ENCODE measurements at regions not wholly inside any gene's neighbourhood (a gene's known extent, or its start where the extent isn't known, plus 50 kb on each side); places are given as distances from the start of the nearest gene placed in this dataset.
A peak's percentile ranks its signal among the peaks of the same experiment; 100 is the strongest.

DNA sequence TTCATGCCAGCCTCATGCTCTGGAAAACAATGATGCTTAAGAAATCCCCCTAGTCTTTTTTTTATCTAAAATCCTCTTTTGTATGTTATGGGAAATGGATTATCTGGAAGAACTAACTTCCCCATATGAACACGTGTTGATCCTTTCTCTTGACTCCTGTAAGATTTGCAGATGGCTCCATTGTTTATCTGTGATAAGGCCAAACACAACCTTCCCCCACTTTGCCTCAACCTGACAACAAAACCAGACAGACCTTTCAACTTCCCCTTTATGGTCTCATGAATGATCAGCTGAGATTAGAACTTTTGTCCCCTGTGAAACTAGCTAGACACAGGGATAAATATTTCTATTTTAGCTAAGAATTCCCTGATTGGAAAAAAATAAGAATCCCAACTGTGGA is 828.0 kb upstream of the CDH2 start:
- H3K23ac ChIP-seq (ENCODE audit: insufficient read length, low read depth, low read length): no peak overlapping the region
- H4K5ac ChIP-seq (ENCODE audit: insufficient read length, low read depth, low read length): no peak overlapping the region
- no peak overlapping the region for H2BK5ac ChIP-seq (ENCODE audit: insufficient read length, low read length)
- H2AFZ ChIP-seq (ENCODE audit: low read length): no peak overlapping the region
- H3K18ac ChIP-seq (ENCODE audit: insufficient read length, low read depth, low read length): no peak overlapping the region
- no peaks in the 10 kb centered on the region for H3K4me1 ChIP-seq (ENCODE audit: insufficient read depth, low read length)
- H3K14ac ChIP-seq (ENCODE audit: insufficient read depth, low read length): no peak overlapping the region
- no peak overlapping the region for H4K8ac ChIP-seq (replicated peaks; ENCODE audit: insufficient read length, low read depth, low read length)
- no peaks in the 10 kb centered on the region for H3K79me2 ChIP-seq (ENCODE audit: insufficient read depth, low read length)
- no peaks in the 10 kb centered on the region for H3K23me2 ChIP-seq (ENCODE audit: insufficient read length, low read depth, low read length, poor library complexity, severe bottlenecking)
- no peak overlapping the region for H3T11ph ChIP-seq (ENCODE audit: low read length)
- H3K9ac ChIP-seq (ENCODE audit: extremely low read depth, insufficient read length, low read length): no peak overlapping the region
- H3K4me3 Mint-ChIP-seq: no peak overlapping the region
- H2BK20ac ChIP-seq (ENCODE audit: low read depth, low read length, poor library complexity, severe bottlenecking): peak overlapping the region; percentile 45
- H3K9me3 Mint-ChIP-seq: peaks cover 3 to 7% of the 10 kb centered on the region in 2 experiments; a peak in 4 of 5 replicates
- no peaks in the 10 kb centered on the region for H4K20me1 ChIP-seq (ENCODE audit: control insufficient read depth, insufficient read depth, insufficient read length)
- H2BK15ac ChIP-seq (ENCODE audit: low read depth, low read length): no peak overlapping the region
- H2AK5ac ChIP-seq (ENCODE audit: insufficient read length, low read length): no peak overlapping the region
- no peaks in the 10 kb centered on the region for H3K27me3 Mint-ChIP-seq (ENCODE audit: low read depth)
- H4K91ac ChIP-seq (ENCODE audit: insufficient read length, low read depth, low read length): no peak overlapping the region
- no peak overlapping the region for H3K4ac ChIP-seq (ENCODE audit: low read depth, low read length)
- no peaks in the 10 kb centered on the region for H3K79me1 ChIP-seq (ENCODE audit: insufficient read depth, low read depth, low read length, poor library complexity, severe bottlenecking)
- no peaks in the 10 kb centered on the region for H3K9me3 ChIP-seq (ENCODE audit: control insufficient read depth, low read depth, low read length)
- H2BK12ac ChIP-seq (ENCODE audit: insufficient read length, low read depth, low read length): no peak overlapping the region
- no peak overlapping the region for H2BK120ac ChIP-seq (ENCODE audit: low read depth, low read length, poor library complexity, severe bottlenecking)
- H3K27me3 ChIP-seq (ENCODE audit: insufficient read depth, low read length): no peaks in the 10 kb centered on the region
- H3K36me3 Mint-ChIP-seq (ENCODE audit: insufficient read depth in 1 of 3, low read depth in 3 of 3): peaks cover 0 to 8% (median 5%) of the 10 kb centered on the region in 3 experiments; a peak in 4 of 7 replicates
- H3K4me2 ChIP-seq (ENCODE audit: insufficient read depth, insufficient read length, low read length): no peak overlapping the region
- WGBS (ENCODE audit: extremely low coverage, insufficient read length, low lambda C conversion rate): no CpG with 5 or more reads among the region's 1 CpG
- TF ChIP-seq, protein P1, sequence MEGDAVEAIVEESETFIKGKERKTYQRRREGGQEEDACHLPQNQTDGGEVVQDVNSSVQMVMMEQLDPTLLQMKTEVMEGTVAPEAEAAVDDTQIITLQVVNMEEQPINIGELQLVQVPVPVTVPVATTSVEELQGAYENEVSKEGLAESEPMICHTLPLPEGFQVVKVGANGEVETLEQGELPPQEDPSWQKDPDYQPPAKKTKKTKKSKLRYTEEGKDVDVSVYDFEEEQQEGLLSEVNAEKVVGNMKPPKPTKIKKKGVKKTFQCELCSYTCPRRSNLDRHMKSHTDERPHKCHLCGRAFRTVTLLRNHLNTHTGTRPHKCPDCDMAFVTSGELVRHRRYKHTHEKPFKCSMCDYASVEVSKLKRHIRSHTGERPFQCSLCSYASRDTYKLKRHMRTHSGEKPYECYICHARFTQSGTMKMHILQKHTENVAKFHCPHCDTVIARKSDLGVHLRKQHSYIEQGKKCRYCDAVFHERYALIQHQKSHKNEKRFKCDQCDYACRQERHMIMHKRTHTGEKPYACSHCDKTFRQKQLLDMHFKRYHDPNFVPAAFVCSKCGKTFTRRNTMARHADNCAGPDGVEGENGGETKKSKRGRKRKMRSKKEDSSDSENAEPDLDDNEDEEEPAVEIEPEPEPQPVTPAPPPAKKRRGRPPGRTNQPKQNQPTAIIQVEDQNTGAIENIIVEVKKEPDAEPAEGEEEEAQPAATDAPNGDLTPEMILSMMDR (conservative IDR thresholded peaks at IDR 0.05): no peak
- no peak overlapping the region for H3K27ac ChIP-seq (ENCODE audit: insufficient read length, low read depth, low read length)
- peaks cover 62 to 66% of the 10 kb centered on the region in 2 experiments for H3K4me1 Mint-ChIP-seq
- H3K27ac Mint-ChIP-seq: peak overlapping the region; percentile 3 to 79 (median 54); a peak in 6 of 7 replicates
- DNase-seq: no peak
- H3K56ac ChIP-seq (ENCODE audit: insufficient read length, low read depth, low read length): no peak overlapping the region
